22Rv1 (cell line): ENCODE measurements at regions not wholly inside any gene's neighbourhood (a gene's known extent, or its start where the extent isn't known, plus 50 kb on each side); places are given as distances from the start of the nearest gene placed in this dataset.
A peak's percentile ranks its signal among the peaks of the same experiment; 100 is the strongest.

Source experiments
- CTCF ChIP-seq: fragments of 450-650 bp; IDR thresholded peaks from 2 replicates; pipeline ENCODE4 v1.5.1; 2017; ENCODE audit warnings: mild to moderate bottlenecking
- ZFX ChIP-seq: fragments of 450-650 bp; IDR thresholded peaks from 2 replicates; pipeline ENCODE4 v1.6.1; 2017; ENCODE audit warnings: antibody characterized with exemption, borderline replicate concordance

GRCh38 chr1:228647523-228648444, 87.5 kb upstream of the RHOU start:
- TF ChIP-seq CTCF (peak; percentile 21), ZFX (no peak)
